SU-DHL-6 (cell line): ENCODE measurements at regions not wholly inside any gene's neighbourhood (a gene's known extent, or its start where the extent isn't known, plus 50 kb on each side); places are given as distances from the start of the nearest gene placed in this dataset.

ENCODE experiments used
- H2AFZ ChIP-seq: fragments of 200-600 bp; sonication (generic); 2 replicates; pipeline ENCODE4 v1.6.1; 2014; ENCODE audit warnings: low read depth, mild to moderate bottlenecking, moderate library complexity, mixed read lengths, antibody characterized with exemption, low read length; ENCODE audit not compliant: severe bottlenecking
- H3F3A ChIP-seq: fragments of 200-600 bp; shearing (Covaris generic); 2 replicates; pipeline ENCODE4 v1.6.0; 2016; ENCODE audit warnings: antibody characterized with exemption, mild to moderate bottlenecking; ENCODE audit not compliant: insufficient read depth
- H3K27ac ChIP-seq: fragments of 200-600 bp; sonication (generic); 2 replicates; pipeline ENCODE4 v1.5.1; 2016; ENCODE audit warnings: low read depth, mild to moderate bottlenecking, low read length, moderate library complexity, mixed read lengths
- H3K27me3 ChIP-seq: fragments of 200-600 bp; sonication (generic), shearing (Covaris generic); 2 replicates; pipeline ENCODE4 v1.6.0; 2014; ENCODE audit warnings: mild to moderate bottlenecking, low read length
- H3K36me3 ChIP-seq: fragments of 200-600 bp; sonication (generic); 2 replicates; pipeline ENCODE4 v1.6.1; 2014; ENCODE audit warnings: mild to moderate bottlenecking, low read length, mixed read lengths
- H3K4me2 ChIP-seq: fragments of 300-600, 200-600 bp; shearing (Covaris generic), sonication (generic); 2 replicates; pipeline ENCODE4 v1.6.0; 2014; ENCODE audit warnings: low read length, low read depth, mild to moderate bottlenecking; ENCODE audit not compliant: poor library complexity, severe bottlenecking
- H3K4me3 ChIP-seq: fragments of 200-600 bp; sonication (generic); 2 replicates; pipeline ENCODE4 v1.5.1; 2014; ENCODE audit warnings: antibody characterized with exemption, low read length, mild to moderate bottlenecking, mixed read lengths; ENCODE audit not compliant: insufficient read depth, poor library complexity, severe bottlenecking
- H3K79me2 ChIP-seq: fragments of 200-600 bp; sonication (generic); 2 replicates; pipeline ENCODE4 v1.6.1; 2014; ENCODE audit warnings: mild to moderate bottlenecking, low read length, moderate library complexity; ENCODE audit not compliant: insufficient read depth
- H3K9ac ChIP-seq: fragments of 200-600 bp; sonication (generic); 2 replicates; pipeline ENCODE4 v1.7.0; 2014; ENCODE audit warnings: mild to moderate bottlenecking, low read length
- H3K9me2 ChIP-seq: fragments of 200-600 bp; sonication (generic); replicated peaks from 2 replicates; pipeline ENCODE4 v1.6.1; 2014; ENCODE audit warnings: low read length; ENCODE audit not compliant: insufficient read depth
- H3K9me3 ChIP-seq: fragments of 200-600 bp; sonication (generic); 2 replicates; pipeline ENCODE4 v1.6.1; 2014; ENCODE audit warnings: low read length, mixed read lengths; ENCODE audit not compliant: insufficient read depth
- H4K20me1 ChIP-seq: fragments of 200-600 bp; sonication (generic); 2 replicates; pipeline ENCODE4 v1.6.1; 2014; ENCODE audit warnings: low read depth, mild to moderate bottlenecking, antibody characterized with exemption, low read length, moderate library complexity, mixed read lengths
- CTCF ChIP-seq: fragments of 200-600 bp; sonication (generic); IDR thresholded peaks from one replicate; pipeline ENCODE4 v1.5.1; 2017; ENCODE audit warnings: antibody characterized with exemption, mild to moderate bottlenecking, low read length, moderate library complexity; ENCODE audit not compliant: insufficient read depth, poor library complexity, severe bottlenecking
- EZH2phosphoT487 ChIP-seq: fragments of 200-600 bp; sonication (generic), shearing (Covaris generic); conservative IDR thresholded peaks from 2 replicates; pipeline ENCODE4 v1.6.1; 2018; ENCODE audit warnings: mild to moderate bottlenecking, antibody characterized with exemption, low read length, moderate library complexity, mixed read lengths

DNA sequence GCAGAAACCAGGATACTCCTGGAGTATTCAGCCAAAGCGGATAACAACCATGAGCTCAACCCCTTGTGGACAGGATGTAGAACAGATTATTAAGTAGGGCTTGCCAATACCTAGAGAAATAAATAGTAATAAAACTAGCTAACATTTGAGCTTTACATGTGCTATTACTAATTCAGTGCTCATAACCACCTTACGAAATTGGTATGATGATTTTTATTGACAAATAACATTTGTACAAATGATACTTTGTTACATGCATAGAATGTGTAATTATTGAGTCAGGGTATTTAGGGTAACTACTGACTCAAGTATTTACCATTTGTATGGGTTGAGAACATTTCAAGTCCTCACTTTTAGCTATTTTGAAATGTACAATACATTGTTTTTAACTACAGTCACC, 287.9 kb downstream of the CDC5L start:
- Histone ChIP-seq H3K4me2 (no peak overlapping the region), H3K79me2 (no peaks in the 10 kb centered on the region), H3K4me3 (no peak overlapping the region), H3F3A (no peaks in the 10 kb centered on the region), H3K9ac (no peak overlapping the region), H3K36me3 (no peaks in the 10 kb centered on the region), H3K9me2 (no peaks in the 10 kb centered on the region), H2AFZ (no peak overlapping the region), H3K27ac (no peak overlapping the region), H3K27me3 (no peaks in the 10 kb centered on the region), H4K20me1 (no peaks in the 10 kb centered on the region), H3K9me3 (no peaks in the 10 kb centered on the region)
- no peak for TF ChIP-seq EZH2phosphoT487
- TF ChIP-seq CTCF: no peak

GRCh38 chr6:44676246-44676790, 288.8 kb downstream of the CDC5L start:
- TF ChIP-seq CTCF (no peak), EZH2phosphoT487 (no peak)
- Histone ChIP-seq H3K27me3 (no peaks in the 10 kb centered on the region), H4K20me1 (no peaks in the 10 kb centered on the region), H3K4me2 (no peak overlapping the region), H3F3A (no peaks in the 10 kb centered on the region), H3K9me2 (no peaks in the 10 kb centered on the region), H2AFZ (no peak overlapping the region), H3K9ac (no peak overlapping the region), H3K79me2 (no peaks in the 10 kb centered on the region), H3K27ac (no peak overlapping the region), H3K36me3 (no peaks in the 10 kb centered on the region), H3K4me3 (no peak overlapping the region), H3K9me3 (no peaks in the 10 kb centered on the region)

GRCh38 chr6:44676826-44677433, 289.4 kb downstream of the CDC5L start:
- H3F3A ChIP-seq: no peaks in the 10 kb centered on the region

More at GRCh38 chr6:44676826-44677433, 289.4 kb downstream of the CDC5L start:
- H3K27me3 ChIP-seq: no peaks in the 10 kb centered on the region
- H3K4me3 ChIP-seq: no peak overlapping the region
- no peaks in the 10 kb centered on the region for H3K36me3 ChIP-seq
- no peak overlapping the region for H2AFZ ChIP-seq
- H3K27ac ChIP-seq: no peak overlapping the region
- no peaks in the 10 kb centered on the region for H3K9me2 ChIP-seq
- no peaks in the 10 kb centered on the region for H3K79me2 ChIP-seq
- no peak overlapping the region for H3K4me2 ChIP-seq
- H3K9me3 ChIP-seq: no peaks in the 10 kb centered on the region
- no peak overlapping the region for H3K9ac ChIP-seq
- H4K20me1 ChIP-seq: no peaks in the 10 kb centered on the region
- TF ChIP-seq EZH2phosphoT487 (no peak), CTCF (no peak)
